A549 (cell line): ENCODE measurements at regions not wholly inside any gene's neighbourhood (a gene's known extent, or its start where the extent isn't known, plus 50 kb on each side); places are given as distances from the start of the nearest gene placed in this dataset.

Source experiments
- MYC ChIP-seq: IDR thresholded peaks from 2 replicates; pipeline ENCODE4 v1.6.1; 2012; ENCODE audit warnings: mild to moderate bottlenecking, inconsistent platforms, low read length, improper control_type of control experiment, borderline replicate concordance
- POLR2A ChIP-seq: IDR thresholded peaks from 2 replicates; pipeline ENCODE4 v1.6.1; 2012; ENCODE audit warnings: mild to moderate bottlenecking, low read length
- TF ChIP-seq, protein P1 (sequence below): fragments of >200 bp; sonication (Bioruptor Twin); formaldehyde crosslinking; IDR thresholded peaks from 3 replicates; pipeline ENCODE4 v1.5.1; 2016
- TF ChIP-seq, protein P2 (sequence below): fragments of 450-650 bp; IDR thresholded peaks from 2 replicates; pipeline ENCODE4 v1.6.1; 2014; ENCODE audit warnings: antibody characterized with exemption
- TF ChIP-seq, protein P3 (sequence below): fragments of 250-450 bp; sonication (Bioruptor Pico); IDR thresholded peaks from 2 replicates; pipeline ENCODE4 v1.5.0; 2021; ENCODE audit warnings: mild to moderate bottlenecking, moderate library complexity, borderline replicate concordance
- TF ChIP-seq, protein P4 (sequence below): fragments of 200-600 bp; sonication (generic); IDR thresholded peaks from 2 replicates; pipeline ENCODE4 v1.6.1; 2016; ENCODE audit warnings: antibody characterized with exemption, mild to moderate bottlenecking, moderate library complexity
- TF ChIP-seq, protein P5 (sequence below): IDR thresholded peaks from 2 replicates; pipeline ENCODE4 v1.6.1; 2012; ENCODE audit warnings: low read depth, borderline replicate concordance

- TF ChIP-seq, protein P1, sequence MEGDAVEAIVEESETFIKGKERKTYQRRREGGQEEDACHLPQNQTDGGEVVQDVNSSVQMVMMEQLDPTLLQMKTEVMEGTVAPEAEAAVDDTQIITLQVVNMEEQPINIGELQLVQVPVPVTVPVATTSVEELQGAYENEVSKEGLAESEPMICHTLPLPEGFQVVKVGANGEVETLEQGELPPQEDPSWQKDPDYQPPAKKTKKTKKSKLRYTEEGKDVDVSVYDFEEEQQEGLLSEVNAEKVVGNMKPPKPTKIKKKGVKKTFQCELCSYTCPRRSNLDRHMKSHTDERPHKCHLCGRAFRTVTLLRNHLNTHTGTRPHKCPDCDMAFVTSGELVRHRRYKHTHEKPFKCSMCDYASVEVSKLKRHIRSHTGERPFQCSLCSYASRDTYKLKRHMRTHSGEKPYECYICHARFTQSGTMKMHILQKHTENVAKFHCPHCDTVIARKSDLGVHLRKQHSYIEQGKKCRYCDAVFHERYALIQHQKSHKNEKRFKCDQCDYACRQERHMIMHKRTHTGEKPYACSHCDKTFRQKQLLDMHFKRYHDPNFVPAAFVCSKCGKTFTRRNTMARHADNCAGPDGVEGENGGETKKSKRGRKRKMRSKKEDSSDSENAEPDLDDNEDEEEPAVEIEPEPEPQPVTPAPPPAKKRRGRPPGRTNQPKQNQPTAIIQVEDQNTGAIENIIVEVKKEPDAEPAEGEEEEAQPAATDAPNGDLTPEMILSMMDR: no peak
- TF ChIP-seq, protein P2, sequence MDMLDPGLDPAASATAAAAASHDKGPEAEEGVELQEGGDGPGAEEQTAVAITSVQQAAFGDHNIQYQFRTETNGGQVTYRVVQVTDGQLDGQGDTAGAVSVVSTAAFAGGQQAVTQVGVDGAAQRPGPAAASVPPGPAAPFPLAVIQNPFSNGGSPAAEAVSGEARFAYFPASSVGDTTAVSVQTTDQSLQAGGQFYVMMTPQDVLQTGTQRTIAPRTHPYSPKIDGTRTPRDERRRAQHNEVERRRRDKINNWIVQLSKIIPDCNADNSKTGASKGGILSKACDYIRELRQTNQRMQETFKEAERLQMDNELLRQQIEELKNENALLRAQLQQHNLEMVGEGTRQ: no peak
- TF ChIP-seq, protein P3, sequence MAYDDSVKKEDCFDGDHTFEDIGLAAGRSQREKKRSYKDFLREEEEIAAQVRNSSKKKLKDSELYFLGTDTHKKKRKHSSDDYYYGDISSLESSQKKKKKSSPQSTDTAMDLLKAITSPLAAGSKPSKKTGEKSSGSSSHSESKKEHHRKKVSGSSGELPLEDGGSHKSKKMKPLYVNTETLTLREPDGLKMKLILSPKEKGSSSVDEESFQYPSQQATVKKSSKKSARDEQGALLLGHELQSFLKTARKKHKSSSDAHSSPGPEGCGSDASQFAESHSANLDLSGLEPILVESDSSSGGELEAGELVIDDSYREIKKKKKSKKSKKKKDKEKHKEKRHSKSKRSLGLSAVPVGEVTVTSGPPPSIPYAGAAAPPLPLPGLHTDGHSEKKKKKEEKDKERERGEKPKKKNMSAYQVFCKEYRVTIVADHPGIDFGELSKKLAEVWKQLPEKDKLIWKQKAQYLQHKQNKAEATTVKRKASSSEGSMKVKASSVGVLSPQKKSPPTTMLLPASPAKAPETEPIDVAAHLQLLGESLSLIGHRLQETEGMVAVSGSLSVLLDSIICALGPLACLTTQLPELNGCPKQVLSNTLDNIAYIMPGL: no peak
- TF ChIP-seq, protein P4, sequence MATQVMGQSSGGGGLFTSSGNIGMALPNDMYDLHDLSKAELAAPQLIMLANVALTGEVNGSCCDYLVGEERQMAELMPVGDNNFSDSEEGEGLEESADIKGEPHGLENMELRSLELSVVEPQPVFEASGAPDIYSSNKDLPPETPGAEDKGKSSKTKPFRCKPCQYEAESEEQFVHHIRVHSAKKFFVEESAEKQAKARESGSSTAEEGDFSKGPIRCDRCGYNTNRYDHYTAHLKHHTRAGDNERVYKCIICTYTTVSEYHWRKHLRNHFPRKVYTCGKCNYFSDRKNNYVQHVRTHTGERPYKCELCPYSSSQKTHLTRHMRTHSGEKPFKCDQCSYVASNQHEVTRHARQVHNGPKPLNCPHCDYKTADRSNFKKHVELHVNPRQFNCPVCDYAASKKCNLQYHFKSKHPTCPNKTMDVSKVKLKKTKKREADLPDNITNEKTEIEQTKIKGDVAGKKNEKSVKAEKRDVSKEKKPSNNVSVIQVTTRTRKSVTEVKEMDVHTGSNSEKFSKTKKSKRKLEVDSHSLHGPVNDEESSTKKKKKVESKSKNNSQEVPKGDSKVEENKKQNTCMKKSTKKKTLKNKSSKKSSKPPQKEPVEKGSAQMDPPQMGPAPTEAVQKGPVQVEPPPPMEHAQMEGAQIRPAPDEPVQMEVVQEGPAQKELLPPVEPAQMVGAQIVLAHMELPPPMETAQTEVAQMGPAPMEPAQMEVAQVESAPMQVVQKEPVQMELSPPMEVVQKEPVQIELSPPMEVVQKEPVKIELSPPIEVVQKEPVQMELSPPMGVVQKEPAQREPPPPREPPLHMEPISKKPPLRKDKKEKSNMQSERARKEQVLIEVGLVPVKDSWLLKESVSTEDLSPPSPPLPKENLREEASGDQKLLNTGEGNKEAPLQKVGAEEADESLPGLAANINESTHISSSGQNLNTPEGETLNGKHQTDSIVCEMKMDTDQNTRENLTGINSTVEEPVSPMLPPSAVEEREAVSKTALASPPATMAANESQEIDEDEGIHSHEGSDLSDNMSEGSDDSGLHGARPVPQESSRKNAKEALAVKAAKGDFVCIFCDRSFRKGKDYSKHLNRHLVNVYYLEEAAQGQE: no peak
- no peak for TF ChIP-seq MYC
- no peak for TF ChIP-seq POLR2A
- TF ChIP-seq, protein P5, sequence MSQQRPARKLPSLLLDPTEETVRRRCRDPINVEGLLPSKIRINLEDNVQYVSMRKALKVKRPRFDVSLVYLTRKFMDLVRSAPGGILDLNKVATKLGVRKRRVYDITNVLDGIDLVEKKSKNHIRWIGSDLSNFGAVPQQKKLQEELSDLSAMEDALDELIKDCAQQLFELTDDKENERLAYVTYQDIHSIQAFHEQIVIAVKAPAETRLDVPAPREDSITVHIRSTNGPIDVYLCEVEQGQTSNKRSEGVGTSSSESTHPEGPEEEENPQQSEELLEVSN: no peak
These were observed 157.0 kb upstream of the NEBL start for GRCh38 chr10:21053953-21054690.
